ENCODE measurements at regions not wholly inside any gene's neighbourhood (a gene's known extent, or its start where the extent isn't known, plus 50 kb on each side); places are given as distances from the start of the nearest gene placed in this dataset.

DNA sequence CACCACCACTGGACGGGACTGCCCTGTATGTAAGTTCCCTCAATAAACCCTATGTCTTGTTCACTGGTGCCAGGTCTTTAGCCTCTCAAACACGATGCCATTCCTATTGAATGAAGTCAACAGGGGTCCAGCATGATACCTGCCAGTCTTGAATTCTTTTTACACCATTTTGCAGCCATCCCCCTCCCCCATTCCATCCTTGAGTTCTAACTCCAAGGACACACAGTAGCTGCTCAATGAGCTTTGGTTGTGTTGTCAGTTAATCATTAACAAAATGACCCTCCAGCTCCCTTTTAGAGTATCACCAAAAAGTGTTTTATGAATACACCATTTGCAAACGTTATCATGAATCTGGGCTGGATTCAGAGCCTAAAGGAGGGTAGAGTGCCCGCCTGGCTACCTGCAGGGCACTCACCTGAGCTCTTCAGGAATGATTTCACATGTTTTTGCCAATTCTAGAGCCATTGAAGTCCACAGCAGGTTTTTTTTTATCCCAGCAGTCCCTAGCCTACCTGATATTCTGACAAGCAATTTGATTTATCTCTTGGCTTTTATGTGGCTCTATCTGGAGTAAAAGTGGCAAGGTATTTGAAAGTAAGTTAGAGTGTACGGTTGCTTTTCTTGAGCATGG, 271.8 kb downstream of the SMARCA2 start:
- H3K27me3 Mint-ChIP-seq: peaks cover 18% of the 10 kb centered on the region
- H3K4me1 Mint-ChIP-seq: no peaks in the 10 kb centered on the region
- no peak overlapping the region for H3K27ac Mint-ChIP-seq
- H3K4me3 Mint-ChIP-seq: no peak overlapping the region
- H3K9me3 Mint-ChIP-seq: no peaks in the 10 kb centered on the region
- ATAC-seq (replicated peaks): no peak
- no peaks in the 10 kb centered on the region for H3K36me3 Mint-ChIP-seq (ENCODE audit: low read depth)

DNA sequence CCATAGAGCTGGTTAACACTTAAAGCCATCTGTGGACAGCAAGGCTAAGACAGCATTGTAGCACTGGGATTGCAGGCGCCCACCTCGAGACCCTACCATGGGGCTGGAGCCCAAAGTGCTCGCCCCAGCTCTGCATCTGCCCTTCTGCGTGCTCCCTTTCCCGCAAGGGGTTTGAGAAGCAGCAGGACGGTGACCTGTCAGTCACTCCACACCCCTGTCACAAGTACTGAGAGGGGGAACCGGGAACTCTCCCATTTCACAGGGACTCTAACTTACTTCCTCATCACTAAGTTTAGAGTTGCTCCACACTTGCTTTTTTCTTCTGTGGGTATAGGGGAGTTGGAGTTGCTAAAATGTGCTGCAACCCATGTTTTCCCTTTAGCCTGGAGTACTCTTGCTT, 273.2 kb downstream of the SMARCA2 start:
- no peak overlapping the region for H3K4me3 Mint-ChIP-seq
- ATAC-seq (replicated peaks): no peak
- no peaks in the 10 kb centered on the region for H3K9me3 Mint-ChIP-seq
- H3K36me3 Mint-ChIP-seq (ENCODE audit: low read depth): no peaks in the 10 kb centered on the region
- peaks cover 22% of the 10 kb centered on the region for H3K27me3 Mint-ChIP-seq
- no peaks in the 10 kb centered on the region for H3K4me1 Mint-ChIP-seq
- no peak overlapping the region for H3K27ac Mint-ChIP-seq

DNA sequence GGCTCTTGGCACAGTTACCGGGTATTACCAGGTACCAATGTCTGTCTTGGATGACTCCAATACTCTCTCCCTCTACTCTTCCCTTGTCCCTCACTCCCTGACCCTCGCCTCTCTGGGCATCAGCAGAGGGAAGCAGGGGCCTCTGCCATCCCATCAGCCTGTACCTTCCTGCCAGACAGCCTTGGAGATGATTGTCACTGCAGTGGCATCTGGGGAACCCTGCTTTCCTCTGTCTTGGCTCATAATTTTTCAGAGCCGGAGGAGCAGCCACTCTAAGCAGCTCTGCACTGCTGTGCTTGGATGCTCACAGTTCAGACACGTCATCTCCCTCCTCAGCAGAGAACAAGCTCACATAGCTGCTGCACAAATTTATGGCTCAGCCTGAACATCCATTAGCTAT, 274.1 kb downstream of the SMARCA2 start:
- no peak for ATAC-seq (replicated peaks)
- Mint-ChIP-seq H3K27me3 (peaks cover 22% of the 10 kb centered on the region), H3K4me3 (no peak overlapping the region), H3K4me1 (no peaks in the 10 kb centered on the region), H3K27ac (no peak overlapping the region), H3K9me3 (no peaks in the 10 kb centered on the region), H3K36me3 (ENCODE audit: low read depth) (no peaks in the 10 kb centered on the region)

DNA sequence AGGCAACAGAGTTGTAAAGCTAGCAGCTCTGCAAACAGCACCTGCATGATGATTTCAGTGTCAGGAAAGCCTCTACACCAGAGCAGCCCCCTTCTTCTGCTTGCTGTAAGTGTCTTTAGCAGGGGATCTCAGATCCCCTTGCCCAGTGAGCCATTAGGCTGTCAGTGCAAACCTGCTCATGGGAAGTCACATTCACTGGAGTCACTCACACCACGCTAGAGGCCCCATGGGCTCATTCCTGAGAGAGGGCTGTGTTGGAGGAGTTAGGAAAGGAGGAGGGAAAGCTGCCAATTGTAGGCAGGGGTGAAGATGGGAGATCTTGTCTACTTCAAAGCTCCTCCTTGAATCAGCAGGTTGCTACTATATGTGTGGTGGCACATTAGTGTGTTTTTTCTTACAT, 275.2 kb downstream of the SMARCA2 start:
- no peaks in the 10 kb centered on the region for H3K9me3 Mint-ChIP-seq
- H3K27me3 Mint-ChIP-seq: peaks cover 22% of the 10 kb centered on the region
- ATAC-seq (replicated peaks): no peak
- no peak overlapping the region for H3K4me3 Mint-ChIP-seq
- no peaks in the 10 kb centered on the region for H3K4me1 Mint-ChIP-seq
- H3K27ac Mint-ChIP-seq: no peak overlapping the region
- H3K36me3 Mint-ChIP-seq (ENCODE audit: low read depth): no peaks in the 10 kb centered on the region

DNA sequence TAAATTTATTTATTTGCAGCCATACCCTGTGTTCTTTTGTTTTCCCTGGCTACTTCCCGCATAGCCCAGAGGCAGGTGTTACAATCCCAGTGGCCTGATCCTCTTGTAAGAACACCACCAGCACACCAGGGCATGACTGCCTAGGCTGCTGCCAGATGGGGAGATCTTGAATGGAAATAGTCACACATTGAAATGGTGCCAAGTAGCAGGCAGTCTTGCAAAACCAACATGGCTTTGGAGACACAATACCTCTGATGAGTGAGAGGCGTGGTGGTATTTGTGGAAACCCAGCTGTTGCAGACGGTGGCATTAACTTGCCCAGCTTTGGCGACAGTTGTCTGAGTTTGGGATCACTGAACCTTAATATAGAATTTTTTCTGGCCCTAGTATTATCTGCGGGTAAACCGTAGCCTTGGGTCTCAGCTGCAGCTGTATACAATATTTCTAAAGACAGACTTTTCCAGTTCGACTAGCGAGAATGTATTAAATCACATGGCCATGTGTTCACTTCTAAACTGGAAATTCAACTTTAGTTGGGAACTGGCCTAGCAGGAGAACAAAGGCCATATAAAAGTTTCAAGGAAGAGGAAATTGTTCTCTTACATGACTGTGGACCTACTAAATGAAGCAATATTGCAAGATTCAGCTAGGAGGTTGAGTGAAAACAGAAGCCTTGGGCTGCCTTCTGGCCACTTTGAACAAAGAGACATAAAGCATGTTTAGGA, 277.0 kb downstream of the SMARCA2 start:
- H3K27me3 Mint-ChIP-seq: peaks cover 25% of the 10 kb centered on the region
- H3K36me3 Mint-ChIP-seq (ENCODE audit: low read depth): no peaks in the 10 kb centered on the region
- no peaks in the 10 kb centered on the region for H3K4me1 Mint-ChIP-seq
- ATAC-seq (replicated peaks): no peak
- H3K27ac Mint-ChIP-seq: no peak overlapping the region
- H3K9me3 Mint-ChIP-seq: no peaks in the 10 kb centered on the region
- no peak overlapping the region for H3K4me3 Mint-ChIP-seq

DNA sequence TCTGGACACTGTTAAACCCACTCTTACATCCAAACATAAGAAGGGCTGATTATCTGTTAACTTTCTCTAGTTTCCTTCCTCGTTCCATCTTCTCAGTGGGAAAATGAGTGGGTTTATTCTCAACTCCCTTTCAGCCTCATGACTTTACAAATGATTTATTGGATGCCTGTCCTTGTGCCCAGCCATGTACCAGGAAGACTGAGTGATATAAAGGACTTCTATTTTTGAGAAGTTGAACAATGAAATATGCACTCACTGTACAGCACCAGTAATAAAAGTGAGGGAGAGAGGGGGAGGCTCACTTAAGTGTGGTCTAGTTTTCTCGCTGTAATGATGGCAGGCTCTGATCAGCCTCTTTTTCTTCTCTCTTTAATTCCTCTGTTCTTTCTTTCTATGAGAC, 277.6 kb downstream of the SMARCA2 start:
- Mint-ChIP-seq H3K27me3 (peaks cover 24% of the 10 kb centered on the region), H3K9me3 (no peaks in the 10 kb centered on the region), H3K4me3 (no peak overlapping the region), H3K4me1 (no peaks in the 10 kb centered on the region), H3K36me3 (ENCODE audit: low read depth) (no peaks in the 10 kb centered on the region), H3K27ac (no peak overlapping the region)
- no peak for ATAC-seq (replicated peaks)

DNA sequence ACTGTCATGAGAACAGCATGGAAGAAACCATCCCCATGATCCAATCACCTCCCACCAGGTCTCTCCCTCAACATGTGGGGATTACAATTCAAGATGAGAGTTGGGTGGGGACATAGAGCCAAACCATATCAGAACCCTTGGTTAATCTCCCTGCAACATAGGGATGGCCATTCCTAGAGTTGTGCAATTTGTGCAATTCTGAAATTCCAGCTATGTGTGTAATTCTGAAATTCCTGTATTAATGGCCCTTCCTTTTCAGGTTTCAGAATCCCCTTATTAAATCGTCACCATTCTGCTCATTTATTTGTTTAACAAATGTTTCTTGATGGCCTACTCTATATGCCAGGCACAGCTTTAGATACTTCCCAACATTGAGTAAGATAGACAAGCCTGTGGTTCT, 282.6 kb downstream of the SMARCA2 start:
- peaks cover 4% of the 10 kb centered on the region for H3K9me3 Mint-ChIP-seq
- no peaks in the 10 kb centered on the region for H3K4me1 Mint-ChIP-seq
- no peak for ATAC-seq (replicated peaks)
- H3K36me3 Mint-ChIP-seq (ENCODE audit: low read depth): no peaks in the 10 kb centered on the region
- no peak overlapping the region for H3K27ac Mint-ChIP-seq
- H3K4me3 Mint-ChIP-seq: no peak overlapping the region
- H3K27me3 Mint-ChIP-seq: peaks cover 16% of the 10 kb centered on the region

DNA sequence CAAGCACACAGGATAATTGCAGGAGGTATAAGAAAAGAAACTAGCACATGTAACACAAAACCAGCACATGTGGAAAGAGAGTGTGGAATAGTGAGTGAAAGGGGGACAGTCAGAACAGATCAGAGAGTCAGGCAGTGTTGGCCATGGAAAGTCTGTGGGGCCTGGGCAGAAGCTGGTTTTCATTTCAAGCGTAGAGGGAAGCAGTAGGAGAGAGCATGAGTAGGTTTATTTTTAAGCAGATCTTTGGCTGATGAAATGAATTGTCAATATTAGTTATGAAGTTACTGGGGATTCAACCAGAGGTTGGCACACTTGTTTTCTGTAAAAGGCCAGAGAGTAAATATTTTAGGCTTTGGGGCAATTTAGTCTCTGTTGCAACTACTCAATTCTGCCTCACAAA, 283.1 kb downstream of the SMARCA2 start:
- Mint-ChIP-seq H3K4me1 (no peaks in the 10 kb centered on the region), H3K36me3 (ENCODE audit: low read depth) (no peaks in the 10 kb centered on the region), H3K9me3 (peaks cover 4% of the 10 kb centered on the region), H3K27me3 (peaks cover 15% of the 10 kb centered on the region), H3K27ac (no peak overlapping the region), H3K4me3 (no peak overlapping the region)
- ATAC-seq (replicated peaks): no peak

- Mint-ChIP-seq H3K36me3 (ENCODE audit: low read depth) (no peaks in the 10 kb centered on the region), H3K27me3 (peaks cover 20% of the 10 kb centered on the region)
Measured at GRCh38 chr9:2299156-2299842, 284.2 kb downstream of the SMARCA2 start.

GRCh38 chr9:2299843-2300205, 284.7 kb downstream of the SMARCA2 start:
- ATAC-seq (replicated peaks): no peak
- Mint-ChIP-seq H3K36me3 (ENCODE audit: low read depth) (no peaks in the 10 kb centered on the region), H3K4me1 (no peaks in the 10 kb centered on the region), H3K27me3 (peaks cover 20% of the 10 kb centered on the region), H3K27ac (no peak overlapping the region), H3K4me3 (no peak overlapping the region), H3K9me3 (peaks cover 4% of the 10 kb centered on the region)

More at GRCh38 chr9:2299156-2299842, 284.2 kb downstream of the SMARCA2 start:
- Mint-ChIP-seq H3K27ac (no peak overlapping the region), H3K9me3 (peaks cover 4% of the 10 kb centered on the region), H3K4me1 (no peaks in the 10 kb centered on the region), H3K4me3 (no peak overlapping the region)
- ATAC-seq (replicated peaks): no peak

GRCh38 chr9:2300325-2300724, 285.2 kb downstream of the SMARCA2 start:
- Mint-ChIP-seq H3K4me3 (no peak overlapping the region), H3K4me1 (no peaks in the 10 kb centered on the region), H3K36me3 (ENCODE audit: low read depth) (no peaks in the 10 kb centered on the region), H3K27ac (no peak overlapping the region), H3K27me3 (peaks cover 20% of the 10 kb centered on the region), H3K9me3 (peaks cover 4% of the 10 kb centered on the region)
- no peak for ATAC-seq (replicated peaks)

- H3K4me3 Mint-ChIP-seq: no peak overlapping the region
- no peak for ATAC-seq (replicated peaks)
- no peak overlapping the region for H3K27ac Mint-ChIP-seq
- no peaks in the 10 kb centered on the region for H3K4me1 Mint-ChIP-seq
- peaks cover 4% of the 10 kb centered on the region for H3K9me3 Mint-ChIP-seq
- peaks cover 16% of the 10 kb centered on the region for H3K27me3 Mint-ChIP-seq
- no peaks in the 10 kb centered on the region for H3K36me3 Mint-ChIP-seq (ENCODE audit: low read depth)
Measured at GRCh38 chr9:2302606-2303005, 287.5 kb downstream of the SMARCA2 start.

DNA sequence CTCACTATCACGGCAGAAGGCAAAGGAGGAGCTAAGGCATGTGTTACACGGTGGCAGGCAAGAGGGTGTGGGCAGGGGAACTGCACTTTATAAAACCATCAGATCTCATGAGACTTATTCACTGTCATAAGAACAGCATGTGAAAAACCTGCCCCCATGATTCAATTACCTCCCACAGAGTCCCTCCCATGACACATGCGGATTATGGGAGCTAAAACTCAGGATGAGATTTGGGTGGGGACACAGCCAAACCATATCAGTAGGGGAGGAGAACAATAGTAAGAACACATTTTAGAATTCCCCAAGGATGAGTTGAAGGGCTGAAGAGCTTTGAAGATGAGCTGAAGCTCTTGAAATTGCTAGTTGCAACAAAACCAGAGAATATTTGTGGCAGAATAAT, 287.9 kb downstream of the SMARCA2 start:
- no peak overlapping the region for H3K27ac Mint-ChIP-seq
- peaks cover 14% of the 10 kb centered on the region for H3K27me3 Mint-ChIP-seq
- H3K9me3 Mint-ChIP-seq: peaks cover 4% of the 10 kb centered on the region
- H3K36me3 Mint-ChIP-seq (ENCODE audit: low read depth): no peaks in the 10 kb centered on the region
- H3K4me3 Mint-ChIP-seq: no peak overlapping the region
- no peaks in the 10 kb centered on the region for H3K4me1 Mint-ChIP-seq
- no peak for ATAC-seq (replicated peaks)

DNA sequence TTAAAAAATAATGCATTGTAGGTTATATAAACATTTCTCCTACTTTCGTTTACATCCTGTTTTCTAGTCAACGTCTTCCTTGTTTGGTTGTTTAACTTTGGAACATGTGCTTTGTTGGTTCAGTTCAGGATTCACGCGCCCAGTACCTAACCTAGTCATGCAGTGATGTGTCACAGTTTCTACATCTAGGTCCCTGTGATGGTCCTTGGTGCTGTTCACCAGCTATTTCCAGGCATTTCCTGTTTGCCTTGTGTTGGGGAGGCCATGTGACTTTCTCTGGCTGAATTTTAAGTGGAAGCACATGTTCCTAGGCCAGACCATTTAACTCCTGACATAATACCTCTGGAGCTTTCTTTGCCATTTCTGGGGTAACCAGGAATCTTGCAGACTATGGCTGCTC, 292.3 kb downstream of the SMARCA2 start:
- no peak for ATAC-seq (replicated peaks)
- H3K36me3 Mint-ChIP-seq (ENCODE audit: low read depth): no peaks in the 10 kb centered on the region
- peaks cover 9% of the 10 kb centered on the region for H3K27me3 Mint-ChIP-seq
- peaks cover 8% of the 10 kb centered on the region for H3K9me3 Mint-ChIP-seq
- no peak overlapping the region for H3K27ac Mint-ChIP-seq
- H3K4me1 Mint-ChIP-seq: no peaks in the 10 kb centered on the region
- no peak overlapping the region for H3K4me3 Mint-ChIP-seq

GRCh38 chr9:2311920-2312319, 296.8 kb downstream of the SMARCA2 start:
- Mint-ChIP-seq H3K4me1 (no peaks in the 10 kb centered on the region), H3K4me3 (no peak overlapping the region), H3K9me3 (peaks cover 15% of the 10 kb centered on the region), H3K36me3 (ENCODE audit: low read depth) (no peaks in the 10 kb centered on the region), H3K27ac (no peak overlapping the region), H3K27me3 (peaks cover 4% of the 10 kb centered on the region)
- no peak for ATAC-seq (replicated peaks)

All from activated T-helper 17 cell treated with anti-CD3 and anti-CD28 coated beads, Interleukin-2, amount 50 U/mL, for 72 hours (primary cell).